ENCODE measurements at regions not wholly inside any gene's neighbourhood (a gene's known extent, or its start where the extent isn't known, plus 50 kb on each side); places are given as distances from the start of the nearest gene placed in this dataset.

- ChIA-PET CTCF (no interaction called here), POLR2A (no interaction called here)
- H3K4me3 ChIP-seq (ENCODE audit: low read depth, low read length) = no peak overlapping the region
- no peak for TF ChIP-seq CTCF (IDR thresholded peaks at IDR 0.05; ENCODE audit: insufficient read depth, low read length, missing control alignments)
- DNase-seq (ENCODE audit: low read depth, low spot score) = no peak
Measured at GRCh38 chr12:132433641-132434395, 56.1 kb upstream of the FBRSL1 start.

- no peak for DNase-seq (ENCODE audit: low read depth, low spot score)
- H3K4me3 ChIP-seq (ENCODE audit: low read depth, low read length) = no peak overlapping the region
- ChIA-PET CTCF (no interaction called here), POLR2A (no interaction called here)
- TF ChIP-seq CTCF (IDR thresholded peaks at IDR 0.05; ENCODE audit: insufficient read depth, low read length, missing control alignments) = no peak
Measured at GRCh38 chr12:132432721-132433577, 57.0 kb upstream of the FBRSL1 start.

GRCh38 chr12:132432126-132432705, 57.7 kb upstream of the FBRSL1 start:
- no peak for DNase-seq (ENCODE audit: low read depth, low spot score)
- H3K4me3 ChIP-seq (ENCODE audit: low read depth, low read length) = no peak overlapping the region
- TF ChIP-seq CTCF (IDR thresholded peaks at IDR 0.05; ENCODE audit: insufficient read depth, low read length, missing control alignments) = no peak
- POLR2A ChIA-PET = no interaction called here
- CTCF ChIA-PET = no interaction called here

- CTCF ChIA-PET = interaction anchor here (1.4 kb wide), 1 partner anchor 15 kb away, joined by 8 read pairs; no protein-coding TSS in a partner anchor
- H3K4me3 ChIP-seq (ENCODE audit: low read depth, low read length) = no peak overlapping the region
- no peak for TF ChIP-seq CTCF (IDR thresholded peaks at IDR 0.05; ENCODE audit: insufficient read depth, low read length, missing control alignments)
Measured at GRCh38 chr12:132430838-132431774, 58.8 kb upstream of the FBRSL1 start.

GRCh38 chr12:132429946-132430643, 59.9 kb upstream of the FBRSL1 start:
- ChIA-PET CTCF (interaction anchor here (1.4 kb wide), 1 partner anchor 14 kb away, joined by 8 read pairs; no protein-coding TSS in a partner anchor), POLR2A (no interaction called here)
- no peak for TF ChIP-seq CTCF (IDR thresholded peaks at IDR 0.05; ENCODE audit: insufficient read depth, low read length, missing control alignments)
- no peak overlapping the region for H3K4me3 ChIP-seq (ENCODE audit: low read depth, low read length)
- DNase-seq (ENCODE audit: low read depth, low spot score) = no peak

More at GRCh38 chr12:132430838-132431774, 58.8 kb upstream of the FBRSL1 start:
- POLR2A ChIA-PET = no interaction called here
- no peak for DNase-seq (ENCODE audit: low read depth, low spot score)

Measured in AG04449 (cell line).